GM21825 (cell line): ENCODE measurements at regions not wholly inside any gene's neighbourhood (a gene's known extent, or its start where the extent isn't known, plus 50 kb on each side); places are given as distances from the start of the nearest gene placed in this dataset.

Experiments
- ATAC-seq: cut with Tn5 transposase; IDR thresholded peaks from one replicate; pipeline ENCODE4 v1.9.1; 2021; ENCODE audit warnings: mild to moderate bottlenecking, moderate library complexity; ENCODE audit not compliant: unreplicated experiment

DNA sequence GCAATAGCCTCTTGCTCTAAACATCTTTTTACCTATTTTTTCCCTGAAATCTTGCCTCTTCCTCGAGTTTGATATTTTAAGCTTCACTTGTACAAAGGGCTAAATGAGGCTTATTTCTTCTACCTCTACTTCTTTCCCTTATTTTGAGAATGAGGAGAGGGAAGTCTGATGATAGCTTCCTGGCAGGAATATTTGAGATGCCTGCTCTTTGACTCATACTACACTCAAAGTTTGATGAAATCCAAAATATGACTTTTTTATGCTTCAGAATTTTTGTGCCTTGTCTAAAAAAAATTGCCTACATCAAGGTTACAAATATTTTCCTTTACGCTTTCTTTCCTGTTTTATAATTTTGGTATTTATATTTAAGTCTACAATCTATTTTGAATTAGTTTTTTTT is 624.4 kb upstream of the PLXNA2 start:
- no peak for ATAC-seq

GRCh38 chr1:208874915-208875314 is 630.7 kb upstream of the PLXNA2 start:
- no peak for ATAC-seq

- ATAC-seq, result no peak
These were observed 634.8 kb upstream of the PLXNA2 start for GRCh38 chr1:208879022-208879421.

- ATAC-seq, result no peak
These were observed 636.4 kb upstream of the PLXNA2 start for GRCh38 chr1:208880433-208881100.

DNA sequence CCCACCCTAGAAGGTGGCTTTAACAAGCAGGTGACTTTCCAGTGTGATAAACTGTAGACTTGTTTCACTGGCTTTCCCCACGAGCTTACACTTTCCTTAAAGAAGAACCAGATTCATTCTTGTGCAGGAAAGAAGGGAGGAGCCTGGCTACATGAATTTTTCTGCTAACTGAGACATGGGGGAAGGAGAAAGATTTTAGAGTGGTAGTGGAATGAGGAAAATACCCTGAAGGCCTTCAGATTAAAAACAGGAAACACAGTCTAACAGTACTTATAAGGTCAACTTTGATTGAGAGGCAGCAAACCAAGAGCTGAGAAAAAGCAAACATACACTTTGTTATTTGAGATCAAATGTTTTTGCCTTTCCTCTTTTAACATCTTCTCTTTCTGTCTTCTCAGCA is 640.9 kb upstream of the PLXNA2 start:
- ATAC-seq, result no peak

GRCh38 chr1:208885650-208886049 is 641.5 kb upstream of the PLXNA2 start:
- ATAC-seq, result no peak

- no peak for ATAC-seq
These were observed 644.2 kb upstream of the PLXNA2 start for GRCh38 chr1:208888376-208888775.

DNA sequence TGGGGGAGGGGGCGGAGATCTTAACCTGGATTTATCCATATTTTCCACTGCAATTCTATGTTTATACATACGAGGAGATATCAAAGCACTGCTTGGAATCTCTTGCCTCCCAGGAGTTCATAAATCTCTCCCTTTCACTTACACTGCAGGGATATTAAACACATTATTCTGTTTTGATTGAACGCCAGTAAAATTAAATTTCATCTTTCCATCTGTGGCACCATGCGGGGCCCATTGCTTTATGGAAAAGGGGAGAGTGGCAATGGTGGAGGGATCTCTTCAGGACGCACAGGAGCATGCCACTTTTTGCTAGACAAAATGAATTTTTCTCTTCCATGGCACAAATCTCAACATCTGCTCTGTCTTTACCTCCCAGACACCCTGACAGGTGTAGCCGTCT is 648.0 kb upstream of the PLXNA2 start:
- ATAC-seq, result no peak

- no peak for ATAC-seq
These were observed 649.1 kb upstream of the PLXNA2 start for GRCh38 chr1:208893251-208893650.

DNA sequence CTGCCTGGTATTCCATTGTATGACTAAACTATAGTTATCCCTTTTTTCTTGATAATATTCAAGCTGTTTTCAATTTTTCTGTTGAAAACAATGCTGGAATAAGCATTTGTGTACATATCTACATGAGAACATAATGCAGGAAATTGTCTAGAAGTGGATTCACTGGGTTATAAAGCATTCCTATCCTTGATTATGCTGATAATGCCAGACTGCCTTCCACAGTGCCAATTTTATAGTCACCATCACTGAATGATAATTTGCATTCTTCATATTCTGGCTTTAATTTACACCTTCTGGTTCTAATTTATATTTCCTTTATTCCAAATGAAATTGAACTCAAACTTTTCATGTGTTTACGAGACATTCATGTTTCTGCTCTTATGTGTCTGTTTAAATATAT is 651.0 kb upstream of the PLXNA2 start:
- ATAC-seq, result no peak

DNA sequence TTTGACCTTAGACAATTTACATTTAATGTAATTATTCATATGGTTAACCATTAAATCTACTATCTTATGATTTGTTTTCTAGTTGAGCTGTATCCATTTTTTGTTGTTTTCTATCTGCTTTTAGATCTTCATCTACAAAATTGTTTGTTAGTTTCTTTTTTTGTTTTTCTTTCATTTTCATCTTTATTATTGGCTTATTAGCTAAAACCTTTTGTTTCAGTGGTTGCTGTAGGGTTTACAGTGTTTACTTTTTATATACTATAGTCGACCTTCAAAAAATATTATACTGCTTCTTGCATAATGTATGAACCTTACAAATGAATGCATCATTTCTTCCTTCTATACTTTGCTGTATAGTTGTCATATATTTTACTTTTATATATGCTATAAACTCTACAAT is 651.6 kb upstream of the PLXNA2 start:
- no peak for ATAC-seq

DNA sequence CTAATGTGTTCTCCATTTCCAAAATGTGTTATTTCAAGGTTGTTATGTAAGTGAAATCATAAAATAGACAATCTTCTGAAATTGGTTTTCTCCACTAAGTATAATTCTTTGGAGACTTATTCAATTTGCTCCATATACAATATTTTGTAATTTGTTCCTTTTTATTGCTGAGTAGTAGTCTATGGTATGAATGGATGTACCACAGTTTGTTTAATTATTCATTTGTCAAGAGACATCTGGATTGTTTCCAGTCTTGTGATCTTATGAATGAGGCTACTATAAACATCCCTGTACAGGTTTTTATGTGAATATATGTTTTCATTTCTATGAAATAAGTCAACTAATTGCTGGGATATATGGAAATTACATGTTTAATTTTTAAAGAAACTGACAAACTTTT is 652.6 kb upstream of the PLXNA2 start:
- no peak for ATAC-seq

DNA sequence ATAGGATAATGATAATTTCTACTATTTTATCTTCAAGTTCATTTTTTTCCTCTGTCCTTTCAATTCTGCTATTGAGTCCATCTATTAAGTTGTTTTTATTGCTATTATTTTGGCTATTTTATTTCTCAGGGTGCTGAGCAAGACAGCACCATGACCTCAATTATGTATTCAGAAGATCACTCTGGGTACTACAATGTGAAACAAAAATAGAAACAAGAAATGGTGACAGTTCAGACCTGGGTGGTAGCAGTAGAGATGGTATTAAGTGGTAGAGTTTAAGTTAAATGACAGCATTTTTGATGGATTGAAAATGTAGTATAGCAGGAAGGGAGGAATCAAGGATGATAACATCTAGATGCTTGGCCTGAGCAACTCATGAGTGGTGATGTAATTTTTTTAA is 655.3 kb upstream of the PLXNA2 start:
- ATAC-seq, result no peak

DNA sequence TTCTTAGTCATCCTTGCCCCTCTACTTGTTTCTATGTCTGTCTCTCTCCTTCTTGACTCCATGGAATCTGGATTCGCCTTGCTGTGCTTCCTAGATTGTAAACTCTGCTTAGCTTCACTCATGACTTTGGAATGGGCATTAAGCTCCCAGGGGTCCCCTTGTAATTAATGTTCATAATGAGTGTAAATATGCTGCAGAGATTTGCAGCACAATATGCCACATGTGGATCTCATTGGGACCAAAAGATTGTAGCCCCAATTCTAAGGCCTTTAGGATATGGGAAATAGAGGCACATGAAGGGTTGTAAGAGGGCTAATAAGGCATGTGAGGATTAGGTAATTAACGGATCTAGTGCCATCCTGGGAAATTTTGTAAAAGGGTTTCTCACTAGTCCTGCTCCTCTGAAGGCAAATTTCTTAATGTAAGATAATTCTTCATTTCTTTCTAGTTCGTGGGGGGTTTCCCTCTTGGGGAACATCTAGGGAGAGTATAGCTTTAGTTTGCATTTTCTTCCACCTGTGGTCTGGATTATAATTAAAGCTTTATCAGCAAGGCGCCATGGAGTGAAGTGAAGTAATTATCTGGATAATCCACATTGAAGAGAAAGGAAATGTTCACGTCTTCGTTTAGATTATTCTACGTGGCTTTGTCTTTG is 659.2 kb upstream of the PLXNA2 start:
- no peak for ATAC-seq

DNA sequence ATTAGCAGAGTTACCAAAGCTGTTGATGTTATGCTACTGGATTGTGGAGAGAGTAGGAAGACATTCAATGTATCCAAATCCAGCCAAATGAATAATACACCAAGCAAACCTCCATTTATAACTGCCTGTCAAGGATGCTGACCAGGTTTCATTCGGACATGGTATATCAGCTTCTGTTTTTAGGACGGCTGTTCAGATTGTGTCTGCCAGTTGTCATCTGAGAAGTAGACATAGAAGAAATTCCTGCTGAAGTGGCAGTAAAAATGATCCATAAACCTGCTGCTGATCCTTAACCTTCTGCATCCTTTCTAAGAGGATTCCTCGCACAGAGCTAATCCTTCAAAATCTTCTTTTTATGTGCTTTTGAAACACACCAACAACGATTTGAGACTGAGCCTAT is 663.6 kb upstream of the PLXNA2 start:
- no peak for ATAC-seq

GRCh38 chr1:208909011-208909984 is 665.1 kb upstream of the PLXNA2 start:
- ATAC-seq, result no peak

DNA sequence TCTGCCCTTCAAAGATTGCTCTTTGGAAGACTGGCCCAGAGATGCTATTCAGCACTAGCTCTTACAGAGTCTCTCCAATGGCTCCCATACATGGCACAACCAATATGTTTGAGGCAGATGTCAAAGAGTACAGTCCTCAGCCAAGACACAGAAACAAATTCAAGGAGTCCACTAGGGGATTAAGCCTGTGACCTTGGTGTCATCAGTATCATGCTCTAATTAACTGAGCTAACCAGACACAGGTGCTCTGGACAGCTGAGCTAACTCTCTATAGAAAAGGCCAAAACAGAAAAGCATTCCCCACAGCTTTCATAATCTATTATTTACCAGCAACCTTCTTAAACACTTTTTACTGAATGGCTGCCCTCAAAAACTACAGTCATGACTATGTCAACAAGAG is 666.0 kb upstream of the PLXNA2 start:
- no peak for ATAC-seq

GRCh38 chr1:208917281-208917680 is 666.2 kb upstream of the CAMK1G start:
- no peak for ATAC-seq

DNA sequence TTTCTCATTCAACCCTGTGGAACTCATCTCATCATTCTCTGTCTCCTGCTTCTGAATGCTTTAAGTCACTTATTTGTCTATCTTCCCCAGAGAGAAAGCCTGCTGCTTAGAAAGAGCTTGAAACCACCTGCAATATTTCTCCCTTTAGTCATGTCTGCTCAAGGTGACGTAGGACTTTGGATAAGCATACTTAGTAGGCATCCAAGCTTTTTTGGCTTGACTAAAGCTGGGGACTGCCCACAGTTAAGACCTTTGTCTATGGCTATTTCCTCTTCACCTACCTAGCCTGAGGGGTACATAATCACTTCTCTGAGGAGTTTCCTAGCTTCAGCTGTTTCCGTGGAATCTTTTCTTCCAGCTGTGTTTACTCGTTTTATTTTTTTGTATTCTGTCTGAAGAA is 665.8 kb upstream of the CAMK1G start:
- ATAC-seq, result no peak

GRCh38 chr1:208918160-208918559 is 665.4 kb upstream of the CAMK1G start:
- no peak for ATAC-seq

GRCh38 chr1:208919371-208919770 is 664.1 kb upstream of the CAMK1G start:
- no peak for ATAC-seq

DNA sequence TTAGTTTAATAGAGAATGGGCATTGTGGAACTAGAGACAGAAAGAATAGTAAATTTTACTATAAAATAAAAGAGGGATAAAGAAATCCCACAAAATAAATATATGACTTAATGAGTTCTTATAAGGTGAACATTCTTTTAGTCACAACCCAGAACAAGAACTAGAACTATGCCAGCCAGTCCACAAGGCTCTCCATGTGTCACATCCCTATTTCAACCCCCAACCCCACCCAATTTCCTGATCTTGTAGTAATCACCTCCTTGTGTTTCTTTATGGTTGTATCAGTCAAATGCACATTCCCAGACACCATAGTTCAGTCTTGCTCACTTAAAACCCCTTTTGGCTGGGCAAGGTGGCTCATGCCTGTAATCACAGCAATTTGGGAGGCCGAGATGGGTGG is 662.3 kb upstream of the CAMK1G start:
- ATAC-seq, result no peak
